ENCODE measurements at regions not wholly inside any gene's neighbourhood (a gene's known extent, or its start where the extent isn't known, plus 50 kb on each side); places are given as distances from the start of the nearest gene placed in this dataset.

DNA sequence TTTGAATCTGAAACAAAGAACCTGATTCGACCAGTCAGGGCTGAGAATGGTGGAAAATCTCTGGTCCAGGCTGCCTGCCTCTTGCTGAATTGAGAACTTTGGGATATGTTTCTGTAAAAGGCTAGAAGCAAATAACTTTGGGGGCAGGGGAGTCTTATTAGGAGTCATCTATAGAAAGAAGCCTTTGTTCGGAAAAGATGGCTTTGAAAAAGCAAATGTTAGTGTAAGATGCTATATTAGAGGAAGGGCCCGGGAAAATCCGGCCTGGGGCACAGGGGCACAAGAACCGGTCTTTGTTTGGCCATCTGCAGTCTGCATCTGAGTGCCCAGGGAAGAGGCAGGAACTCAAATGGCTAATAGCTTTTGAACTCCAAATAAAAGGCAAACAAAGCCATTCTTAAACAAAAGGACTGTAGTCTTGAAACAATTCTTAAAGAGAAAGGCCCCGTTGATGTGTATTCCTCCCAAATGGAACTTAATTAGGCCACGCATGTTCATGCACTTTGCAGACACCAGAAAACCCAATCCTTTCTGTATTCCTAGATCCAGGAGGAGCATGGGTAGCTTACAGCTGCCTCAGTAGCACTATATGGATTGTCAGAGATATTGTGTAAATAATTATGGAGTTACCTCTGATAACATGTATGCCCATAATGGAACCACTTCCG, 180.0 kb upstream of the ARL4C start (continued):
- TF ChIP-seq RFX5 (IDR thresholded peaks at IDR 0.05; ENCODE audit: low read depth, low read length) (no peak), IKZF2 (IDR thresholded peaks at IDR 0.05) (no peak), ASH2L (IDR thresholded peaks at IDR 0.05; ENCODE audit: borderline replicate concordance, low read depth) (no peak), ZNF274 (IDR thresholded peaks at IDR 0.05; ENCODE audit: insufficient read depth, insufficient read length) (no peak), NBN (IDR thresholded peaks at IDR 0.05) (no peak), ZNF24 (IDR thresholded peaks at IDR 0.05) (no peak), MYB (IDR thresholded peaks at IDR 0.05; ENCODE audit: borderline replicate concordance, low read depth, low read length) (no peak), SRF (IDR thresholded peaks at IDR 0.05; ENCODE audit: low read depth in 2 of 2, low read length in 2 of 2) (no peak), MXI1 (IDR thresholded peaks at IDR 0.05; ENCODE audit: low read depth, low read length) (no peak), WRNIP1 (IDR thresholded peaks at IDR 0.05; ENCODE audit: borderline replicate concordance, low read depth, low read length) (no peak)
- TF ChIP-seq, protein P1, sequence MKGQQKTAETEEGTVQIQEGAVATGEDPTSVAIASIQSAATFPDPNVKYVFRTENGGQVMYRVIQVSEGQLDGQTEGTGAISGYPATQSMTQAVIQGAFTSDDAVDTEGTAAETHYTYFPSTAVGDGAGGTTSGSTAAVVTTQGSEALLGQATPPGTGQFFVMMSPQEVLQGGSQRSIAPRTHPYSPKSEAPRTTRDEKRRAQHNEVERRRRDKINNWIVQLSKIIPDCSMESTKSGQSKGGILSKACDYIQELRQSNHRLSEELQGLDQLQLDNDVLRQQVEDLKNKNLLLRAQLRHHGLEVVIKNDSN (IDR thresholded peaks at IDR 0.05; ENCODE audit: borderline replicate concordance, extremely low read length, insufficient read depth, low read depth, low read length) = no peak
- TF ChIP-seq, protein P2, sequence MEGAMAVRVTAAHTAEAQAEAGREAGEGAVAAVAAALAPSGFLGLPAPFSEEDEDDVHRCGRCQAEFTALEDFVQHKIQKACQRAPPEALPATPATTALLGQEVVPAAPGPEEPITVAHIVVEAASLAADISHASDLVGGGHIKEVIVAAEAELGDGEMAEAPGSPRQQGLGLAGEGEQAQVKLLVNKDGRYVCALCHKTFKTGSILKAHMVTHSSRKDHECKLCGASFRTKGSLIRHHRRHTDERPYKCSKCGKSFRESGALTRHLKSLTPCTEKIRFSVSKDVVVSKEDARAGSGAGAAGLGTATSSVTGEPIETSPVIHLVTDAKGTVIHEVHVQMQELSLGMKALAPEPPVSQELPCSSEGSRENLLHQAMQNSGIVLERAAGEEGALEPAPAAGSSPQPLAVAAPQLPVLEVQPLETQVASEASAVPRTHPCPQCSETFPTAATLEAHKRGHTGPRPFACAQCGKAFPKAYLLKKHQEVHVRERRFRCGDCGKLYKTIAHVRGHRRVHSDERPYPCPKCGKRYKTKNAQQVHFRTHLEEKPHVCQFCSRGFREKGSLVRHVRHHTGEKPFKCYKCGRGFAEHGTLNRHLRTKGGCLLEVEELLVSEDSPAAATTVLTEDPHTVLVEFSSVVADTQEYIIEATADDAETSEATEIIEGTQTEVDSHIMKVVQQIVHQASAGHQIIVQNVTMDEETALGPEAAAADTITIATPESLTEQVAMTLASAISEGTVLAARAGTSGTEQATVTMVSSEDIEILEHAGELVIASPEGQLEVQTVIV (IDR thresholded peaks at IDR 0.05; ENCODE audit: borderline replicate concordance, partially characterized antibody) = no peak
- TF ChIP-seq, protein P3, sequence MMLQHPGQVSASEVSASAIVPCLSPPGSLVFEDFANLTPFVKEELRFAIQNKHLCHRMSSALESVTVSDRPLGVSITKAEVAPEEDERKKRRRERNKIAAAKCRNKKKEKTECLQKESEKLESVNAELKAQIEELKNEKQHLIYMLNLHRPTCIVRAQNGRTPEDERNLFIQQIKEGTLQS (IDR thresholded peaks at IDR 0.05; ENCODE audit: borderline replicate concordance, extremely low read depth, low read depth, low read length) = no peak
- TF ChIP-seq, protein P4, sequence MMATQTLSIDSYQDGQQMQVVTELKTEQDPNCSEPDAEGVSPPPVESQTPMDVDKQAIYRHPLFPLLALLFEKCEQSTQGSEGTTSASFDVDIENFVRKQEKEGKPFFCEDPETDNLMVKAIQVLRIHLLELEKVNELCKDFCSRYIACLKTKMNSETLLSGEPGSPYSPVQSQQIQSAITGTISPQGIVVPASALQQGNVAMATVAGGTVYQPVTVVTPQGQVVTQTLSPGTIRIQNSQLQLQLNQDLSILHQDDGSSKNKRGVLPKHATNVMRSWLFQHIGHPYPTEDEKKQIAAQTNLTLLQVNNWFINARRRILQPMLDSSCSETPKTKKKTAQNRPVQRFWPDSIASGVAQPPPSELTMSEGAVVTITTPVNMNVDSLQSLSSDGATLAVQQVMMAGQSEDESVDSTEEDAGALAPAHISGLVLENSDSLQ (IDR thresholded peaks at IDR 0.05) = no peak
